SU-DHL-6 (cell line): ENCODE measurements at regions not wholly inside any gene's neighbourhood (a gene's known extent, or its start where the extent isn't known, plus 50 kb on each side); places are given as distances from the start of the nearest gene placed in this dataset.

ENCODE experiments used
- EZH2phosphoT487 ChIP-seq: fragments of 200-600 bp; sonication (generic), shearing (Covaris generic); conservative IDR thresholded peaks from 2 replicates; pipeline ENCODE4 v1.6.1; 2018; ENCODE audit warnings: mild to moderate bottlenecking, antibody characterized with exemption, low read length, moderate library complexity, mixed read lengths
- TF ChIP-seq, protein P1 (sequence below): fragments of 200-600 bp; sonication (generic); IDR thresholded peaks from one replicate; pipeline ENCODE4 v1.5.1; 2017; ENCODE audit warnings: antibody characterized with exemption, mild to moderate bottlenecking, low read length, moderate library complexity; ENCODE audit not compliant: insufficient read depth, poor library complexity, severe bottlenecking

DNA sequence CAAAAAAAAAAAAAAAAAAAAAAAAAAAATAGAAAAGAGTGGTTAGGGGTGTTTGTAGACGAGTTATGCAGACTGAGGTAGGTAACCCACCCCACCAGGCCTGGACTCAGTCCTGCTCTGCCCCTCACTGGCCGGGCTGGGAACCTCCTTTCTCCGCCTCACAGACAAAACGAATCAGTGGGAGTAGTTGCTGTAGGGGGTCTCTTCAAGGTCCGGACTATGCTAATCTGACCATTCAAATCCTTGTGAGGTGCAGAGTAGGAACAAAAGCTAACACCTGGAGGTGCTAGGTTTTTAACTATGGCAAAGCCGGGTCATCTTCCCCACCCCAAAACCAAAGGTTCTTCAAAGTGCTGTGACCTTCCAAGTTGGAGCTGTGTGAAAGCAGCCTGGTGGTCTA is 223.7 kb downstream of the SLC4A3 start:
- TF ChIP-seq, protein P1, sequence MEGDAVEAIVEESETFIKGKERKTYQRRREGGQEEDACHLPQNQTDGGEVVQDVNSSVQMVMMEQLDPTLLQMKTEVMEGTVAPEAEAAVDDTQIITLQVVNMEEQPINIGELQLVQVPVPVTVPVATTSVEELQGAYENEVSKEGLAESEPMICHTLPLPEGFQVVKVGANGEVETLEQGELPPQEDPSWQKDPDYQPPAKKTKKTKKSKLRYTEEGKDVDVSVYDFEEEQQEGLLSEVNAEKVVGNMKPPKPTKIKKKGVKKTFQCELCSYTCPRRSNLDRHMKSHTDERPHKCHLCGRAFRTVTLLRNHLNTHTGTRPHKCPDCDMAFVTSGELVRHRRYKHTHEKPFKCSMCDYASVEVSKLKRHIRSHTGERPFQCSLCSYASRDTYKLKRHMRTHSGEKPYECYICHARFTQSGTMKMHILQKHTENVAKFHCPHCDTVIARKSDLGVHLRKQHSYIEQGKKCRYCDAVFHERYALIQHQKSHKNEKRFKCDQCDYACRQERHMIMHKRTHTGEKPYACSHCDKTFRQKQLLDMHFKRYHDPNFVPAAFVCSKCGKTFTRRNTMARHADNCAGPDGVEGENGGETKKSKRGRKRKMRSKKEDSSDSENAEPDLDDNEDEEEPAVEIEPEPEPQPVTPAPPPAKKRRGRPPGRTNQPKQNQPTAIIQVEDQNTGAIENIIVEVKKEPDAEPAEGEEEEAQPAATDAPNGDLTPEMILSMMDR = no peak
- TF ChIP-seq EZH2phosphoT487 = no peak
